ENCODE measurements at regions not wholly inside any gene's neighbourhood (a gene's known extent, or its start where the extent isn't known, plus 50 kb on each side); places are given as distances from the start of the nearest gene placed in this dataset.
A peak's percentile ranks its signal among the peaks of the same experiment; 100 is the strongest.

- no peaks in the 10 kb centered on the region for H3K9me3 ChIP-seq
- H3K4me1 ChIP-seq, result no peaks in the 10 kb centered on the region
- H3K27ac ChIP-seq, result no peak overlapping the region
- TF ChIP-seq POLR2AphosphoS5 (IDR thresholded peaks at IDR 0.05), result no peak
- no peak for TF ChIP-seq EP300 (IDR thresholded peaks at IDR 0.05; ENCODE audit: low read depth)
- TF ChIP-seq POLR2A (IDR thresholded peaks at IDR 0.05), result no peak
- TF ChIP-seq, protein P1, sequence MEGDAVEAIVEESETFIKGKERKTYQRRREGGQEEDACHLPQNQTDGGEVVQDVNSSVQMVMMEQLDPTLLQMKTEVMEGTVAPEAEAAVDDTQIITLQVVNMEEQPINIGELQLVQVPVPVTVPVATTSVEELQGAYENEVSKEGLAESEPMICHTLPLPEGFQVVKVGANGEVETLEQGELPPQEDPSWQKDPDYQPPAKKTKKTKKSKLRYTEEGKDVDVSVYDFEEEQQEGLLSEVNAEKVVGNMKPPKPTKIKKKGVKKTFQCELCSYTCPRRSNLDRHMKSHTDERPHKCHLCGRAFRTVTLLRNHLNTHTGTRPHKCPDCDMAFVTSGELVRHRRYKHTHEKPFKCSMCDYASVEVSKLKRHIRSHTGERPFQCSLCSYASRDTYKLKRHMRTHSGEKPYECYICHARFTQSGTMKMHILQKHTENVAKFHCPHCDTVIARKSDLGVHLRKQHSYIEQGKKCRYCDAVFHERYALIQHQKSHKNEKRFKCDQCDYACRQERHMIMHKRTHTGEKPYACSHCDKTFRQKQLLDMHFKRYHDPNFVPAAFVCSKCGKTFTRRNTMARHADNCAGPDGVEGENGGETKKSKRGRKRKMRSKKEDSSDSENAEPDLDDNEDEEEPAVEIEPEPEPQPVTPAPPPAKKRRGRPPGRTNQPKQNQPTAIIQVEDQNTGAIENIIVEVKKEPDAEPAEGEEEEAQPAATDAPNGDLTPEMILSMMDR (IDR thresholded peaks at IDR 0.05), result no peak
- WGBS, 2 donors (ENCODE audit: low coverage in 1 of 2), result 90 to 93% methylated on average over 3 of the region's 3 CpGs
- no peaks in the 10 kb centered on the region for H3K27me3 ChIP-seq
- no peak overlapping the region for H3K4me3 ChIP-seq
- no peaks in the 10 kb centered on the region for H3K36me3 ChIP-seq
- in situ Hi-C loops (cut with MboI; ENCODE audit: low pct_ligation_motif_present in 1 of 4, low pct_unique_long_range_greater_than_20kb in 1 of 4, low sequenced_read_pairs in 3 of 4), result no loop called here
- DNase-seq, result no peak
- intact Hi-C loops (cut with DNase I; ENCODE audit: low total_unique reads), result no loop called here
Measured at GRCh38 chr2:67965246-67965645, 97.6 kb downstream of the C1D start.

- no peak overlapping the region for H3K27ac ChIP-seq
- no peaks in the 10 kb centered on the region for H3K4me1 ChIP-seq
- TF ChIP-seq POLR2AphosphoS5 (IDR thresholded peaks at IDR 0.05) (no peak), EP300 (IDR thresholded peaks at IDR 0.05; ENCODE audit: low read depth) (no peak), POLR2A (IDR thresholded peaks at IDR 0.05) (no peak)
- TF ChIP-seq, protein P1 (IDR thresholded peaks at IDR 0.05), result no peak
- H3K36me3 ChIP-seq, result no peaks in the 10 kb centered on the region
- H3K27me3 ChIP-seq, result no peaks in the 10 kb centered on the region
- intact Hi-C loops (cut with DNase I; ENCODE audit: low total_unique reads), result no loop called here
- H3K9me3 ChIP-seq, result no peaks in the 10 kb centered on the region
- in situ Hi-C loops (cut with MboI; ENCODE audit: low pct_ligation_motif_present in 1 of 4, low pct_unique_long_range_greater_than_20kb in 1 of 4, low sequenced_read_pairs in 3 of 4), result no loop called here
- H3K4me3 ChIP-seq, result no peak overlapping the region
- DNase-seq, result no peak
Measured at GRCh38 chr2:67970071-67970470, 92.7 kb downstream of the C1D start.

DNA sequence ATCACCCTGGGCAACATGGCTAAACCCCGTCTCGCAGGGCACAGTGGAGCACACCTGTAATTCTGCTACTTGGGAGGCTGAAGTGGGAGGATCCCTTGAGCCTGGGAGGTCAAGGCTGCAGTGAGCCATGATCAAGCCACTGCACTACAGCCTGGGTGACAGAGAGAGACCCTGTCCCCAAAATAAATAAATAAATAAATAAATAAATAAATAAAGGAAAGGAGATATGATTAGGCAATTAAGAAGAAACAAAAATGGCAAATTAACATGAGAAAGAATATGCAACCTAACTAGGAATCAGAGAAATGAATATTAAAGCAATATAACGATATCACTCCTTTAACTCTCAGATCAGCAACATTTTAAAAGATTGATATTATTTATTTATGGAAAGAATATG lies 92.3 kb downstream of the C1D start:
- H3K9me3 ChIP-seq, result no peaks in the 10 kb centered on the region
- 86 to 100% methylated on average over 1 to 3 of the region's 3 CpGs for WGBS, 2 donors (ENCODE audit: low coverage in 1 of 2)
- in situ Hi-C loops (cut with MboI; ENCODE audit: low pct_ligation_motif_present in 1 of 4, low pct_unique_long_range_greater_than_20kb in 1 of 4, low sequenced_read_pairs in 3 of 4), result no loop called here

GRCh38 chr2:67974559-67975430 lies 88.0 kb downstream of the C1D start:
- no peaks in the 10 kb centered on the region for H3K9me3 ChIP-seq
- DNase-seq, result peak; percentile 14
- 29 to 35% methylated on average over 6 to 7 of the region's 7 CpGs for WGBS, 2 donors (ENCODE audit: low coverage in 1 of 2)
- H3K4me3 ChIP-seq, result no peak overlapping the region
- intact Hi-C loops (cut with DNase I; ENCODE audit: low total_unique reads) (no loop called here), in situ Hi-C loops (cut with MboI; ENCODE audit: low pct_ligation_motif_present in 1 of 4, low pct_unique_long_range_greater_than_20kb in 1 of 4, low sequenced_read_pairs in 3 of 4) (no loop called here)
- TF ChIP-seq, protein P1 (IDR thresholded peaks at IDR 0.05), result no peak
- TF ChIP-seq POLR2AphosphoS5 (IDR thresholded peaks at IDR 0.05) (no peak), EP300 (IDR thresholded peaks at IDR 0.05; ENCODE audit: low read depth) (no peak), POLR2A (IDR thresholded peaks at IDR 0.05) (no peak)
- no peaks in the 10 kb centered on the region for H3K4me1 ChIP-seq
- no peaks in the 10 kb centered on the region for H3K27me3 ChIP-seq
- H3K27ac ChIP-seq, result no peak overlapping the region
- no peaks in the 10 kb centered on the region for H3K36me3 ChIP-seq

More for the DNA sequence above, 92.3 kb downstream of the C1D start:
- Histone ChIP-seq H3K27ac (no peak overlapping the region), H3K27me3 (no peaks in the 10 kb centered on the region), H3K4me3 (no peak overlapping the region), H3K4me1 (no peaks in the 10 kb centered on the region), H3K36me3 (no peaks in the 10 kb centered on the region)
- intact Hi-C loops (cut with DNase I; ENCODE audit: low total_unique reads), result no loop called here
- DNase-seq, result no peak
- TF ChIP-seq POLR2AphosphoS5 (IDR thresholded peaks at IDR 0.05), result no peak
- TF ChIP-seq POLR2A (IDR thresholded peaks at IDR 0.05), result no peak
- no peak for TF ChIP-seq EP300 (IDR thresholded peaks at IDR 0.05; ENCODE audit: low read depth)
- TF ChIP-seq, protein P1 (IDR thresholded peaks at IDR 0.05), result no peak

Data from transverse colon (tissue), 4 donors.